ENCODE measurements at regions not wholly inside any gene's neighbourhood (a gene's known extent, or its start where the extent isn't known, plus 50 kb on each side); places are given as distances from the start of the nearest gene placed in this dataset.

DNA sequence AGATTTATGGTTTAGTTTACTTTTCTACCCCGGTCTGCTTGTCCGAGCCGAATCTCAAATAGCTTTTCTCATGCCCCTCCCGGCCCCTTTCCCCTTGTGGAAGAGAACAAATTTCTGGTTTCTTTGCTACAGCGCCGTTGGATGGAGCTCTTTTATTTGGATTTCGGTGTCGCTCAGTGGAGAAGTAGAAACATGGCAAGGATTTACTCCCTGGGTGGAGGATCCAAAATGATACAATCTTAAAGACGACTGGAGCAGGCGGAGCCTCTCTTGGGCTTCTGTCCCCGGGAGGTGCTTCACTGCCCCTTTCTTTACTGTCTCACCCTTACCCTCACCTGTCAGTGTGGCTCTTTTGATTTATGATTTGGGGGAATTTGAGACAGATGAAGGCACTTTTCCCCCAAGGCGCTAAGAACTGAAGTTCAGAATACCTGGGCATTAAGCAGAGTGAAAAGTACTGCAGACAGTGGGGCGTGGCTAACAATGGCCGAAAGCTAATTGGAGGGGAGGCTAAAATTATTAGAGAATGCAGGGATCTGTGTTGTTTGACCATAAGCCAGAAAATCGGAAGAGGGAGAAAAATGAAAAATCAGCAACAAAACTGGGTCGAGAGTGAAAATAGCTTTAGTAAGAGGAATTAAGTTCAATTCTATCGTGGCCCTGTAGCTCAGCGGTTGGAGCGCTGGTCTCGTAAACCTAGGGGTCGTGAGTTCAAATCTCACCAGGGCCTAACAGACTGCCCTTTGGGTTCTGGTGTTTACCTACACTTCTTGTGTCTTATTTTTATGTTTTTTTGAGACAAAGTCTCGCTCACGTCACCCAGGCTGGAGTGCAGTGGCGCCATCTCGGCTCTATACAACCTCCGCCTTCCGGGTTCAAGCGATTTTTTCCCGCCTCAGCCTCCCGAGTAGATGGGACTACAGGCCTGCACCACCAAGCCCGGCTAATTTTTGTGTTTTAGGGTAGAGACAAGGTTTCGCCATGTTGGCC is 145.1 kb upstream of the ZNF184 start:
- TF ChIP-seq POLR2A (IDR thresholded peaks at IDR 0.05; ENCODE audit: low read depth, low read length) (no peak), CTCF (conservative IDR thresholded peaks at IDR 0.05; ENCODE audit: low read depth, low read length) (no peak), MXI1 (IDR thresholded peaks at IDR 0.05; ENCODE audit: borderline replicate concordance, low read depth, low read length) (no peak), RFX5 (IDR thresholded peaks at IDR 0.05; ENCODE audit: low read depth, low read length) (no peak)

All from IMR-90 (cell line).